ENCODE measurements at regions not wholly inside any gene's neighbourhood (a gene's known extent, or its start where the extent isn't known, plus 50 kb on each side); places are given as distances from the start of the nearest gene placed in this dataset.

DNA sequence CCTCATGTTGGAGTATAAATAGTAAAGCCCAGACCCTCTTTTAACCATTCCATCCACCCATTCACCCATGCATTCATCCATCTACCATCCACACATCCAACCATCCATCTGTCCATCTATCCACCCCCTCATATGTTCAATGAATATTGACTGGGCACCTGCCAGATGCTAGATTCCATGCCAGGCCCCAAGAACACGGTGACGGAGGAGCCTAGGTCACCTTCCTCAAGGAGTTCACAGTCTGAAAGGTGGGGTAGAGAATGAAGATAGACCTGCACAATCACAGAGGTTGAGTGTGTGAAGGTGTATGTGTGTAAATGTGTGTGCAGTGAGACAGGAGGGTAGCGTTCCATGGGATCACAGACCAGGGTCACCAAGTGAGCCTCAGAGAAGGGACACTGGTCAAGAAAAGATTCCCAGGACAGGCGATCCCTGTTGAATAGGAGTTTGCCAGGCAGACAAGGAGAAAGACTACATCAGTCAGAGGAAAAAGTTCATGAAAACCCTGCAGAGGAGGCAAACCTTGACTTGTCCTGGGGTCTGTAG lies 287.2 kb downstream of the CYP26B1 start:
- DNase-seq = no peak

GRCh38 chr2:71859211-71859847 lies 288.3 kb downstream of the CYP26B1 start:
- no peak for DNase-seq

- no peak for DNase-seq
Measured at GRCh38 chr2:71858071-71858470, 289.6 kb downstream of the CYP26B1 start.

GRCh38 chr2:71857636-71858035 lies 290.0 kb downstream of the CYP26B1 start:
- DNase-seq = no peak

GRCh38 chr2:71856773-71857525 lies 290.7 kb downstream of the CYP26B1 start:
- DNase-seq = no peak

DNA sequence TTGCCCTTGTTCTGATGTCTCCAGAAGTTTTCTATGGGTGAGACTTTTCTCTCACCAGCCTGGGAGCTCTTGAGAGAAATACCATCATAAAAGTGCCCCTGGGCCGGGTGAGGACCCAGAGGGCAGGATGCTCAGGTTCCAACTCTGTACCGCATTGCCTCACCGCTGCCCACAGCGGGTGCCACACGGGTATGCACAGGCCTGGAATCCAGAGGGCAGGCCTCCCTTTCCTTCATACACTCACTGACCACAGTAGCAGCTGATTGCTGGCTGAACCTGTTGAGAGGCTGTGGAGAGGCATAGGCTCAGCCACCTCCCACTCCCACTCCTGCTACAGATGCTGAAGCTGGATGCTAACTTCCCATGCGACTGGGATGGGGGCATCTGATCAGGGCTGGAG lies 293.8 kb downstream of the CYP26B1 start:
- no peak for DNase-seq

GRCh38 chr2:71852141-71852711 lies 295.4 kb downstream of the CYP26B1 start:
- DNase-seq = no peak

- no peak for DNase-seq
Measured at GRCh38 chr2:71851094-71851750, 296.4 kb downstream of the CYP26B1 start.

GRCh38 chr2:71850306-71850801 lies 297.3 kb downstream of the CYP26B1 start:
- DNase-seq = no peak

DNA sequence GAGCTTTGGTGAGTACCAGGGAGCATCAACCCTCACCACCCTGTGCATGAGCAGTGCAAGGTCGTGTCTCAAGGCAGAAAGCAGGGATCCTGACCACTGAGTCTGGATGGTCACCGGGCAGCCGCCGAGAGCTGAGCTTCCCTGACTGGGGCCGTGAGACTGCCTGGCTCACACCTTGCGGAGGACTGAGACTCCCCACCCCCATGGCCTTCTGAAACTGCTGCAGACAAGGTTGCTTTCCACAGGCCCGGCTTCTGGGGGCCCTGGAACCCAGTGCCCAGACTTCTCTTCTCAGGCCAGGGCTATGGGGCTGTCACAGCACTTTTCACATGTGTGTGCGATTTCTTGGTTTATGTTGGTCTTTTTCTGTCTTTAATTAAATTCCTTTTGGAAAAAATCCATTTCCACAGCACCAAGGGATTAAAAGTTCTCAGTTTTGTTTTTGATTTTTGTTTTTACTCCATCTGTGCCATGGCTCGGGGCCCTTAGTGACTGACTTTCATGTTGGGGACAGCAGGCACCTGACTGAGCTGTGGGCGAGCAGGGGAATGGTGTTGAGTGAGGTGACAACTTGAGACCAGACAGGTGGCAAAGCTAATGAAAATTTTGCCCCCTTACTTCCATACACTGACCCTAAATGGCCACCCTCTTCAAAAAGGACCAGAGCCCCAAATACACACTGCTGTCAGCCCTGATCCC lies 297.9 kb downstream of the CYP26B1 start:
- no peak for DNase-seq

DNA sequence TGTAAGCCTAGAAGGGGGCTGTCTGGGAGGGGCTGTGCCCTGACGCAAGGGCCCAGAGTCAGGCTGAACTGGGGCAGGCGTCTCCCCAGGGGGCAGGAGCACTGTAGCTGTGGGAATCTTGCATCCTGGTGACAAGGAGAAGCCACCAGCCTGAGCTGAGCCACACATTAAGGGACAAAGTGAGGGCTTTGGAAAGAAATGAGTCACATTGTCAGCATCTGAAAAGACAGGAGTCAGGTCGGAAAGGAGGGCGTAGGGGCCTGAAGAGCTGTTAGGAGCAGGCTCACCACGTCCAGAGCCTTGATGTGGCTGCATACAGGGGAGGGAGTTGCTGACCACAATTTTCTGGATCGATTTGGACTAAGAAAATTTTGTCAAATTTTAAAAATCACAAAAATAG lies 298.6 kb downstream of the CYP26B1 start:
- DNase-seq = no peak

- no peak for DNase-seq
Measured at GRCh38 chr2:71846669-71847291, 300.9 kb downstream of the CYP26B1 start.

DNA sequence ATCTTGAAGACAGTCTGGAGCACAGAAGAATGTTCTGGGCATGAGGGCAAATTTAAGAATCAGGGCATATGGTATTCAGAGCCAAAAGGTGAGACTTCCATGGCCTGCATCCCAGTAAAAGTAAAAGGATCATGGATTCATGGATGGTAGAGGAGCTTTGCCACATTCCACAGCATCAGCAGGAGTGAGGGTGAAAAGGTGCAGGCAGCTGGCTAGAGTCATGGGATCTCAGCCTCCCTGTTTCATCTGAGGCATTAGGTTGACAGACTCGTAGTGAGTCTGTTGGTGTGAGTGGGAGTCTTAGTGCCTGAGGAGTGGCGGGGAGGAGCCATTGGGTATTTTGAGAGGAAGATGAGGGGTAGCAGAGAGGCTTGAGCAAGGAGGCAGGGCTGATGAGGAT lies 301.6 kb downstream of the CYP26B1 start:
- DNase-seq = no peak

DNA sequence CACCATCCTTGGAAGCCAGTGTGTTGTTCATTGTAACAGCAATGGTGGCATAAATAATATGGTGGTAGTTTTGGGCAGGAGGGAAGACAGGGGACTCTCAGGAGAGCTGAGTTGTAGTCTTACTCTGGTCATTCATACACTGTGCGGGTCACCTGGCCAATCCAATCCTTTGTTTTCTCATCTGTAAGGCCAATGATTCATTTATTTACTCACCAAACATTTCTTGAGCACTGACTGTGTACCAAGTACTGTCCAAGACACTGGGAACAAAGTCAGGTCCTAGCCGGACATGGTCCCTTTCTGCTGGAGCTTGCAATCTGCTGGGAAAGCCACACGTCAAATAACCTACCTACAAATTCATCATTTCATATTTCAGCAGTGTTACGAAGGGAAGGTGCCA lies 302.7 kb downstream of the CYP26B1 start:
- DNase-seq = no peak

- no peak for DNase-seq
Measured at GRCh38 chr2:71843391-71843850, 304.2 kb downstream of the CYP26B1 start.

DNA sequence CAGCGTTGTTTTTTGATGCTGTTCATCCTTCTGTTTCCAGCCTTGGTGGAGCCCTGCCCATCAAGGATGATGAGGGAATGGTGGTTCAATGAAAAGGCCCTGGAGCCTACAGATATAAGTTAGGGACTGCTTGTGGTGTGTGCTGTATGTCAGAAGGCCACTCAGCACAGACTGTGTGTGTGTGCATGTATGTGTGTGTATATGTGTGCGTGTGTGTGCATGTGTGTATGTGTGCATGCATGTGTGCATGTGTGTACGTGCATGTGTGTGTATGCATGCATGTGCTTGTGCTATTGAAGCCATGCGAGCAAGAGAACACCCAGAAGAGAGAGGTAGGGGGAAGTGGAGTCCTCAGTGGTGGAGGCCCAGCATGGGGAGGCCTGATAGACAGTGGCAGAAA lies 304.9 kb downstream of the CYP26B1 start:
- DNase-seq = no peak

- no peak for DNase-seq
Measured at GRCh38 chr2:71839826-71840225, 307.8 kb downstream of the CYP26B1 start.

- no peak for DNase-seq
Measured at GRCh38 chr2:71834796-71835195, 312.9 kb downstream of the CYP26B1 start.

- DNase-seq = no peak
Measured at GRCh38 chr2:71833855-71834560, 313.7 kb downstream of the CYP26B1 start.

GRCh38 chr2:71833272-71833671 lies 314.4 kb downstream of the CYP26B1 start:
- no peak for DNase-seq

DNA sequence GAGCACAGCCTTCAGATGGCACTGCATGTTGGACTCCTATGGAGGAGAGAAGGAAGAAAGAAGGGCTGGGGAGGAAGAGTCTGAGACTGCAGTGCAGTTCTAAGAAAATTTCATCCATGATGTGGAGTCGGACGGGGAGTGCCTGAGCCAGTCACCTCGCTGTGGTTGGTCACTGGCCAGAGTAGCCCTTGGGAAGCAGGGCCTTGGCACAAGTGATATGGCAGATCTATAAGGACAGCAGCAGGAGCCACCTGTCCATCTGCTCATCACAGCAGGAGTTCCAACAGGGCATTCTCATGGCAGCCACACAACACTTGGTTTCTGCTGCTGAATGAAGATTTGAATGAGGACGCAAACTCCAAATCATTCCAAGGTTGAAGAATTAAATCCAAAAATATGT lies 314.8 kb downstream of the CYP26B1 start:
- no peak for DNase-seq
